Suprapubic skin (tissue), 4 donors: ENCODE measurements at regions not wholly inside any gene's neighbourhood (a gene's known extent, or its start where the extent isn't known, plus 50 kb on each side); places are given as distances from the start of the nearest gene placed in this dataset.

Source experiments
- DNase-seq, 2 donors: peaks; one replicate each; pipeline ENCODE4 v3.0.0-alpha.2; 2019; ENCODE audit warnings: low spot score in 2 of 2
- H3K27ac ChIP-seq: fragments of 200-600 bp; sonication (generic); one replicate; pipeline ENCODE4 v1.5.1; 2019
- H3K27me3 ChIP-seq: fragments of 200-600 bp; sonication (generic); one replicate; pipeline ENCODE4 v1.5.1; 2019
- H3K36me3 ChIP-seq: fragments of 200-600 bp; sonication (generic); one replicate; pipeline ENCODE4 v1.5.1; 2019
- H3K4me1 ChIP-seq: fragments of 200-600 bp; sonication (generic); one replicate; pipeline ENCODE4 v1.5.1; 2019
- H3K4me3 ChIP-seq: fragments of 200-600 bp; sonication (generic); one replicate; pipeline ENCODE4 v1.5.1; 2019; ENCODE audit warnings: mild to moderate bottlenecking
- H3K9me3 ChIP-seq: fragments of 200-600 bp; sonication (generic); one replicate; pipeline ENCODE4 v1.5.1; 2019
- EP300 ChIP-seq: sonication (generic); formaldehyde crosslinking; IDR thresholded peaks from one replicate; pipeline ENCODE4 v1.6.1; 2017; ENCODE audit warnings: antibody characterized with exemption
- POLR2A ChIP-seq, 2 donors: fragments of 450-650 bp; IDR thresholded peaks; one replicate each; pipeline ENCODE4 v1.6.1; 2017; ENCODE audit warnings: antibody characterized with exemption in 2 of 2, mild to moderate bottlenecking in 2 of 2, moderate library complexity in 2 of 2
- POLR2AphosphoS5 ChIP-seq, 3 donors: sonication (generic); formaldehyde crosslinking; IDR thresholded peaks; one replicate each; pipeline ENCODE4 v1.6.1; 2017; ENCODE audit warnings: antibody characterized with exemption in 3 of 3
- WGBS: methylation state at CpG from one replicate; pipeline ENCODE4 v1.1.5; 2018; 5-methylcytosine and 5-hydroxymethylcytosine counted together
- TF ChIP-seq, protein P1 (sequence below), 2 donors: fragments of 200-600 bp in 1 of 2; fragments of 450-650 bp in 1 of 2; sonication (generic) in 1 of 2; IDR thresholded peaks; one replicate each; pipeline ENCODE4 v1.5.1; 2016 to 2019; ENCODE audit warnings: antibody characterized with exemption in 2 of 2, mild to moderate bottlenecking in 1 of 2, moderate library complexity in 1 of 2

DNA sequence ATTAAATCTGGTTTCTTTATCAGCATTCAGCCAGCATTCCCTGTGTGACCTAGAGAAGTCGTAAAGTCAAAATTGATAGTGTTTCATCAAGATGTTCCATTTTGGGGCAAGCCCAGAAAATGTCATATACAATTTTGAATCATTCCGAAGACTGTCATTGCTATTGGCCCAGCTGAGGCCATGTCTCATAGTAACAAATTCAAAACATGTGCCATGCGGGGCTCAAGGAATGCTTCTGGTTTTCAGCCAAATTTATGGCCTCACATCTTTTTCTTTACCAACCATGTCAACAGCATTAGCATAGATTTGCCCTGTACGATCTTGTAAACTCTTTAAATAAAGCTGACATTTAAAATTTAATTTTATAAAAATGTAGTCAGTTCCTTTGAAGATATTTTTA, 314.7 kb downstream of the PAX1 start:
- Histone ChIP-seq H3K9me3 (no peaks in the 10 kb centered on the region), H3K4me3 (no peak overlapping the region), H3K27me3 (no peaks in the 10 kb centered on the region), H3K4me1 (no peaks in the 10 kb centered on the region), H3K27ac (no peak overlapping the region), H3K36me3 (no peaks in the 10 kb centered on the region)
- DNase-seq, result no peak
- 45% methylated on average over 4 of the region's 4 CpGs for WGBS
- TF ChIP-seq, protein P1, sequence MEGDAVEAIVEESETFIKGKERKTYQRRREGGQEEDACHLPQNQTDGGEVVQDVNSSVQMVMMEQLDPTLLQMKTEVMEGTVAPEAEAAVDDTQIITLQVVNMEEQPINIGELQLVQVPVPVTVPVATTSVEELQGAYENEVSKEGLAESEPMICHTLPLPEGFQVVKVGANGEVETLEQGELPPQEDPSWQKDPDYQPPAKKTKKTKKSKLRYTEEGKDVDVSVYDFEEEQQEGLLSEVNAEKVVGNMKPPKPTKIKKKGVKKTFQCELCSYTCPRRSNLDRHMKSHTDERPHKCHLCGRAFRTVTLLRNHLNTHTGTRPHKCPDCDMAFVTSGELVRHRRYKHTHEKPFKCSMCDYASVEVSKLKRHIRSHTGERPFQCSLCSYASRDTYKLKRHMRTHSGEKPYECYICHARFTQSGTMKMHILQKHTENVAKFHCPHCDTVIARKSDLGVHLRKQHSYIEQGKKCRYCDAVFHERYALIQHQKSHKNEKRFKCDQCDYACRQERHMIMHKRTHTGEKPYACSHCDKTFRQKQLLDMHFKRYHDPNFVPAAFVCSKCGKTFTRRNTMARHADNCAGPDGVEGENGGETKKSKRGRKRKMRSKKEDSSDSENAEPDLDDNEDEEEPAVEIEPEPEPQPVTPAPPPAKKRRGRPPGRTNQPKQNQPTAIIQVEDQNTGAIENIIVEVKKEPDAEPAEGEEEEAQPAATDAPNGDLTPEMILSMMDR (IDR thresholded peaks at IDR 0.05), result no peak
- TF ChIP-seq POLR2A (IDR thresholded peaks at IDR 0.05) (no peak), POLR2AphosphoS5 (IDR thresholded peaks at IDR 0.05) (no peak), EP300 (no peak)

DNA sequence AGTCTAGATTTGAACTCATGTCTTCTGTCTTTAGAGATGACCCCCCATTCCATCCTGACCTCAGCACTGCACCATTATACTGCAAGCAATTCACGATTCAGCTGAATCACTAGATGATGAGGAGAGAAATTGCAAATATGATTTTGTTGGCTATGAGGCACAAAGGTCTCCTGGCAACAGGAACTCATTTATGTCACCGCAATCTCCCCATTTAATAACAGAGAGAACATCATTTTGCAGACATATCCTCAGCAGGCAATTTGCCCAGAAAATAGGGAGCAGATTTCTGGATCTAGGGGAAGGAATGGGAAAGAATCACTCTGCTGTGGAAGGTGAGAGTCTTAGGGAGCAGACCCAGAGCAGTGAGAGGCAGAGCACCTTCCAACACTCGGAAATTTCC, 303.0 kb downstream of the PAX1 start:
- Histone ChIP-seq H3K27ac (no peak overlapping the region), H3K36me3 (no peaks in the 10 kb centered on the region), H3K4me3 (no peak overlapping the region), H3K9me3 (no peaks in the 10 kb centered on the region), H3K27me3 (no peaks in the 10 kb centered on the region), H3K4me1 (no peaks in the 10 kb centered on the region)
- TF ChIP-seq, protein P1 (IDR thresholded peaks at IDR 0.05), result no peak
- no peak for DNase-seq
- WGBS, result 77% methylated on average over 3 of the region's 3 CpGs

DNA sequence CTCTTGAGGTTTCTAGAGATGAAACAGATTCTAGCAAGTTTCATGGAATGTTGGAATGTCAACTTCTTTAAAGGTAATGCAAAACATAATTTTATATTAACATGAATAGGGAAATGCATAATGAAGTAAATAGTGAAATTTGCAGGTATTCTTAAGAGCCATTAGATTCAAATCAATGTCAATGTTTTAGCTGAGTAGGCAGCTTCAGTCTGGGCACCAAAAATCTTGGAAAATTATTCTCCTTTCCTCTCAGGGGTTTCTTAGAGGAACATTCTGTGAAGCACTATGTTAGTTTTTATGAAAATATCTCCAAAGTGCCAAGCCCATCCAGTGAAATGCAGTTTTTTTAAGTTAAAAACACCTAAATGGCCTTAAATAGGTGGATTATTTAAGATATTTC, 300.8 kb downstream of the PAX1 start:
- H3K36me3 ChIP-seq, result no peaks in the 10 kb centered on the region
- no peak for TF ChIP-seq POLR2A (IDR thresholded peaks at IDR 0.05)
- no peak for TF ChIP-seq POLR2AphosphoS5 (IDR thresholded peaks at IDR 0.05)
- TF ChIP-seq, protein P1 (IDR thresholded peaks at IDR 0.05), result no peak
- no peak for TF ChIP-seq EP300
- H3K4me1 ChIP-seq, result no peaks in the 10 kb centered on the region
- no peak overlapping the region for H3K27ac ChIP-seq
- no peak overlapping the region for H3K4me3 ChIP-seq
- DNase-seq, result no peak
- H3K9me3 ChIP-seq, result no peaks in the 10 kb centered on the region
- H3K27me3 ChIP-seq, result no peaks in the 10 kb centered on the region

DNA sequence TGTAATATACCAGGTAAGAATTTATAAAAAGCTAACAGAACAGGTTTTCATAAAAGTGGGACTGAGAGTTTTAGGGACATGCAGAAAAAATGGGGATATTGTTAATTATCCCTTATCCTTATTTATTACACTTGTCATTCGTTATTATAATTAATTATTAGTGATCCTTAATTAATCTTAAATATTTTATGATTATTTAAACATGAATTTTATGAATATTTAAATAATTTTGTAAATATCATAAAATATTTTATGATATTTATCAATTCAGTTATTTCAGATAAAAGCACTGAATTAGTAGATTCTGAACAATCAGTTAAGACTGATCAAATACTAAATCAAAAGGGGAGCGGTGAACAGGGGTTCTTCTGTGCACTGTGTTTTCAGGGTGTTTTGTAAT, 300.1 kb downstream of the PAX1 start:
- TF ChIP-seq EP300, result no peak
- TF ChIP-seq, protein P1 (IDR thresholded peaks at IDR 0.05), result no peak
- TF ChIP-seq POLR2A (IDR thresholded peaks at IDR 0.05), result no peak
- TF ChIP-seq POLR2AphosphoS5 (IDR thresholded peaks at IDR 0.05), result no peak
- DNase-seq, result no peak
- WGBS, result 75% methylated on average over 2 of the region's 2 CpGs
- Histone ChIP-seq H3K36me3 (no peaks in the 10 kb centered on the region), H3K27ac (no peak overlapping the region), H3K4me1 (no peaks in the 10 kb centered on the region), H3K27me3 (no peaks in the 10 kb centered on the region), H3K4me3 (no peak overlapping the region), H3K9me3 (no peaks in the 10 kb centered on the region)

DNA sequence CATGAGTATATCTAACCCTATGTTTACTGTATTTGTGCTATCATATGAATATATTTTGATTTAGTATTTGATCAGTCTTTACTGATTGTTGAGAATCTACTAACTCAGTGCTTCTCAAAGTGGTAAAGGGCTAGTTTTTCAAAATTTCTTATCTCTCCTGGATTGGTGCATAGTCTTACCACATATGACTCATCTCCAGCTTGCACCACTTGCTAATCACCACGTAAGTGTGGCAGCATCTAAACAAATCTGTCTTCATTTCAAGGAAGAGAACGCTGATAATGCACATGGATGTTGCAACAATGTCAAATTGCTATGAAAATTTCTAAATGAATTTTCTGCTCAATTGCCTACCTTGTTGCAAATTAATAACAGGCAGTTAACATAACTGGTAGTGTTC, 299.5 kb downstream of the PAX1 start:
- WGBS, result 78% methylated on average over 2 of the region's 2 CpGs
- no peak for TF ChIP-seq EP300
- TF ChIP-seq, protein P1 (IDR thresholded peaks at IDR 0.05), result no peak
- TF ChIP-seq POLR2AphosphoS5 (IDR thresholded peaks at IDR 0.05), result no peak
- no peak for TF ChIP-seq POLR2A (IDR thresholded peaks at IDR 0.05)
- Histone ChIP-seq H3K9me3 (no peaks in the 10 kb centered on the region), H3K27ac (no peak overlapping the region), H3K4me1 (no peaks in the 10 kb centered on the region), H3K36me3 (no peaks in the 10 kb centered on the region), H3K27me3 (no peaks in the 10 kb centered on the region), H3K4me3 (no peak overlapping the region)
- DNase-seq, result no peak
